GM20000 (cell line): ENCODE measurements at regions not wholly inside any gene's neighbourhood (a gene's known extent, or its start where the extent isn't known, plus 50 kb on each side); places are given as distances from the start of the nearest gene placed in this dataset.

Experiments used
- DNase-seq: peaks from one replicate; pipeline ENCODE4 v3.0.0; 2012; ENCODE audit warnings: low spot score
- CTCF ChIP-seq: IDR thresholded peaks from 2 replicates; pipeline ENCODE4 v1.5.1; 2012; ENCODE audit warnings: mild to moderate bottlenecking, control low read depth; ENCODE audit errors: extremely low read depth, missing control alignments

- no peak for TF ChIP-seq CTCF
- no peak for DNase-seq
Measured at GRCh38 chr11:21636561-21636960, 556.3 kb upstream of the ANO5 start.

DNA sequence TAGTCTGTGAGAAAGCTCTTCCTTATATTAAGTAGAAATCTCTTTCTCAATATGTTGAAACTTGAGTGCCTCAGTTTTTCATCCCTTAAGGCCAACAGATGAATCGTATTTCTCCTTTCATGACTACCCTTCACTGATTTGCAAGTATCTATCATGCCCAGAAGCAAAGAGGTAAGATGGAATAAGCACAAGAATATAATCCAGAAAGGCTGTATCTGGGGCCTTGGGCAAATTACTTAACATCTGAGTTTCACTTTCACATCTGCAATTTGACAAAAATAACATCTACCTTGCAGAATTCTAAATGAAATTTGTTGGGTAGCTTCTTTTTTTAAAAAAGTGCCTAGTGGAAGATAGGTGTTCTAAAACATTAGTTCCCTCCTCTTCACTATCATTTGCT lies 552.4 kb upstream of the ANO5 start:
- TF ChIP-seq CTCF = no peak
- DNase-seq = no peak

DNA sequence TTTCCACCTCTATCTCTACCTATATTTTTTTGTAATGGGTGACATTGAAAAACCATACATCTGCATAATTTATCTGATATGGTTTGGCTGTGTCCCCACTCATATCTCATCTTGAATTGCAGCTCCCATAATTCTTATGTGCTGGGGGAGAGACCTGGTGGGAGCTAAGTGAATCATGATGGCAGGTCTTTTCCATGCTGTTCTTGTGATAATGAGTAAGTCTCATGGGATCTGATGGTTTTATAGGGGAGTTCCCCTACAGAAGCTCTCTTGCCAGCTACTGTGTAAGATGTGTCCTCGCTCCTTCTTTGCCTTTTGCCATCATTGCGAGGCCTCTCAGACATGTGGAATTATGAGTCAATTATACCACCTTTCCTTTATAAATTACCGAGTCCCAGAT lies 551.0 kb upstream of the ANO5 start:
- TF ChIP-seq CTCF = no peak
- DNase-seq = no peak

DNA sequence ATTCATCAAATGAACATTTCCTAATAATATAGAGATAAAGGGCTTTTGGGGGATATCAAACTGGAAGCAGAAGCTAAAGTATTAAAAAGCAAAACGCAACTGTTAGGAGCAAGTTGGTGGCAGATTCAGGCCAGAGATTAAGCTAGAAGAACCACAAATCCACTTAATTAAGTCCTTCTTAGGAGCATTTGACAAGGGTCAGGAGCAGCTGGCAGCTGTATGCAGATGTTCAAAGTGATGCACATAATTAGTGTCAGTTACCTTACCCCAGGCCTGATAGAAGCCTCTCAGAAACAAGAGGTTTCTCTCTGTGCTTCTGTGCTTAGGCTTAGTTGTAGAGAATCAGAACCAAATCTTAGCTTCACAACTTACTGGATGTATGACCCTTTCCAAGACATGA lies 546.5 kb upstream of the ANO5 start:
- TF ChIP-seq CTCF = no peak
- DNase-seq = no peak

- TF ChIP-seq CTCF = no peak
- DNase-seq = no peak
Measured at GRCh38 chr11:21650961-21651360, 541.9 kb upstream of the ANO5 start.

- DNase-seq = no peak
Measured at GRCh38 chr11:21653951-21654421, 538.9 kb upstream of the ANO5 start.

DNA sequence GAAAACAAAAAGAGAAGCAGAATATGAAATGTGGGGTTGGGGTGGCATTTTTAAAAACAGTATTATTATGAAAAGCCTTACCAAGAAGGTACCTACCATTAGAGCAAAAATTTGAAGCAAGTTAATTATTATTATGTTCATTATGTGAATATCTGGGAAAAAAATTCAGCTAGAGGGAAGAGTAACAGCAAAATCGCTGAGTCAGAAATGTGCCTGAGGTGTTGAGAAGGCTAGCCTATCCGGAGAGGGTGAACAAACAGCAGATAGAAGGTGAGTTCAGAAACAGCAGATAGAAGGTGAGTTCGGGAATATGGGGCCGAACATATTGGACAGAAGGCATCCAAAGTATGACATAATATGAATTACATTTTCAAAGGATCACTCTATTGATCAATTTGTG lies 536.8 kb upstream of the ANO5 start:
- no peak for DNase-seq
- TF ChIP-seq CTCF = no peak

More at GRCh38 chr11:21653951-21654421, 538.9 kb upstream of the ANO5 start:
- TF ChIP-seq CTCF = no peak
